ENCODE measurements at regions not wholly inside any gene's neighbourhood (a gene's known extent, or its start where the extent isn't known, plus 50 kb on each side); places are given as distances from the start of the nearest gene placed in this dataset.

GRCh38 chr3:69568951-69569350 is 170.3 kb upstream of the MITF start:
- DNase-seq (ENCODE audit: low read depth, low spot score) = no peak

GRCh38 chr3:69568458-69568857 is 170.8 kb upstream of the MITF start:
- DNase-seq (ENCODE audit: low read depth, low spot score) = no peak

GRCh38 chr3:69567710-69568052 is 171.6 kb upstream of the MITF start:
- DNase-seq (ENCODE audit: low read depth, low spot score) = no peak

- no peak for DNase-seq (ENCODE audit: low read depth, low spot score)
Measured at GRCh38 chr3:69567023-69567709, 172.1 kb upstream of the MITF start.

- no peak for DNase-seq (ENCODE audit: low read depth, low spot score)
Measured at GRCh38 chr3:69566275-69566674, 173.0 kb upstream of the MITF start.

GRCh38 chr3:69565316-69565715 is 173.9 kb upstream of the MITF start:
- no peak for DNase-seq (ENCODE audit: low read depth, low spot score)

- no peak for DNase-seq (ENCODE audit: low read depth, low spot score)
Measured at GRCh38 chr3:69563981-69564380, 175.3 kb upstream of the MITF start.

- no peak for DNase-seq (ENCODE audit: low read depth, low spot score)
Measured at GRCh38 chr3:69563151-69563550, 176.1 kb upstream of the MITF start.

GRCh38 chr3:69562020-69562419 is 176.1 kb upstream of the FRMD4B start:
- DNase-seq (ENCODE audit: low read depth, low spot score) = no peak

- no peak for DNase-seq (ENCODE audit: low read depth, low spot score)
Measured at GRCh38 chr3:69560818-69561217, 174.9 kb upstream of the FRMD4B start.

GRCh38 chr3:69560116-69560515 is 174.2 kb upstream of the FRMD4B start:
- DNase-seq (ENCODE audit: low read depth, low spot score) = no peak

- no peak for DNase-seq (ENCODE audit: low read depth, low spot score)
Measured at GRCh38 chr3:69558912-69559311, 173.0 kb upstream of the FRMD4B start.

GRCh38 chr3:69554576-69554975 is 168.7 kb upstream of the FRMD4B start:
- DNase-seq (ENCODE audit: low read depth, low spot score) = no peak

- DNase-seq (ENCODE audit: low read depth, low spot score) = no peak
Measured at GRCh38 chr3:69553888-69554287, 168.0 kb upstream of the FRMD4B start.

GRCh38 chr3:69547461-69547880 is 161.6 kb upstream of the FRMD4B start:
- DNase-seq (ENCODE audit: low read depth, low spot score) = no peak

- no peak for DNase-seq (ENCODE audit: low read depth, low spot score)
Measured at GRCh38 chr3:69542805-69543429, 157.0 kb upstream of the FRMD4B start.

- peak; percentile 42 for DNase-seq (ENCODE audit: low read depth, low spot score)
Measured at GRCh38 chr3:69542089-69542804, 156.4 kb upstream of the FRMD4B start.

- no peak for DNase-seq (ENCODE audit: low read depth, low spot score)
Measured at GRCh38 chr3:69541711-69542088, 155.8 kb upstream of the FRMD4B start.

GRCh38 chr3:69540706-69541581 is 155.1 kb upstream of the FRMD4B start:
- peak; percentile 5 for DNase-seq (ENCODE audit: low read depth, low spot score)

- peak; percentile 6 for DNase-seq (ENCODE audit: low read depth, low spot score)
Measured at GRCh38 chr3:69539134-69539533, 153.2 kb upstream of the FRMD4B start.

GRCh38 chr3:69538281-69538680 is 152.4 kb upstream of the FRMD4B start:
- DNase-seq (ENCODE audit: low read depth, low spot score) = no peak
